ENCODE measurements at regions not wholly inside any gene's neighbourhood (a gene's known extent, or its start where the extent isn't known, plus 50 kb on each side); places are given as distances from the start of the nearest gene placed in this dataset.

DNA sequence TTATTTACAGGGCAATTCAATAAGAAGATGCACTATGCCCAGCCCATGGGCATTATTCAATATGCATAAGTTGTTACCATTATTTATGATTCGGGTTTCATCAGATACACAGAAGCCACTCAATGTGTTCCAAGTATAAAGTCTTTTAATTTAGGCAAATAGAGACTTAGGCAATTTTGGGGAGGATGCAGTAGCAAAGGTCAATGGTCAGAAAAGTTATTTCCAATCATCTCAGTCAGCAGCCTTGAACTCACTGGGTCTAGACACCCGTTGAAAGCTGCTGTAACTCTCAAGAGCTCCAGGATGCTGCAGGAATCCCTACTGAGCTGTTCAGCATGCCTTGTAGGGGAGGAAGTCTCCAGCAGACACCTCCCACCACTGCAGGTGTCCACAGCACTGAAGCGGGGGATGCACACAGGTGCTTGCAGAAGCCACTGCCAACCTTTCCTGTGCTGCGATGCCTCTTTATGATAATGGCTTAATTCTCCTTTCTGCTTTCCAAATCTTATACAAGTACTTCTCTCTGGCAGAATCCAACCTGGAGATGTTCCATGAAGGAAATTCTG lies 155.0 kb upstream of the SUCLG2 start:
- 62% methylated on average over 4 of the region's 4 CpGs for WGBS (ENCODE audit: missing lambda C conversion rate)
- TF ChIP-seq SMC3 (IDR thresholded peaks at IDR 0.05) (no peak), HOXA7 (CRISPR knock-in tag; IDR thresholded peaks at IDR 0.05) (no peak), PHF8 (IDR thresholded peaks at IDR 0.05; ENCODE audit: borderline replicate concordance, low read depth) (no peak), KDM5A (IDR thresholded peaks at IDR 0.05) (no peak), FOSL2 (IDR thresholded peaks at IDR 0.05) (no peak), FOSL2 (CRISPR knock-in tag; IDR thresholded peaks at IDR 0.05) (no peak), HDAC2 (IDR thresholded peaks at IDR 0.05) (no peak), HOXB13 (CRISPR knock-in tag; IDR thresholded peaks at IDR 0.05; ENCODE audit: low read depth) (no peak), FOXS1 (CRISPR knock-in tag; IDR thresholded peaks at IDR 0.05) (no peak)
- TF ChIP-seq, protein P1, sequence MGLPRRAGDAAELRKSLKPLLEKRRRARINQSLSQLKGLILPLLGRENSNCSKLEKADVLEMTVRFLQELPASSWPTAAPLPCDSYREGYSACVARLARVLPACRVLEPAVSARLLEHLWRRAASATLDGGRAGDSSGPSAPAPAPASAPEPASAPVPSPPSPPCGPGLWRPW (IDR thresholded peaks at IDR 0.05), result no peak
- TF ChIP-seq, protein P2, sequence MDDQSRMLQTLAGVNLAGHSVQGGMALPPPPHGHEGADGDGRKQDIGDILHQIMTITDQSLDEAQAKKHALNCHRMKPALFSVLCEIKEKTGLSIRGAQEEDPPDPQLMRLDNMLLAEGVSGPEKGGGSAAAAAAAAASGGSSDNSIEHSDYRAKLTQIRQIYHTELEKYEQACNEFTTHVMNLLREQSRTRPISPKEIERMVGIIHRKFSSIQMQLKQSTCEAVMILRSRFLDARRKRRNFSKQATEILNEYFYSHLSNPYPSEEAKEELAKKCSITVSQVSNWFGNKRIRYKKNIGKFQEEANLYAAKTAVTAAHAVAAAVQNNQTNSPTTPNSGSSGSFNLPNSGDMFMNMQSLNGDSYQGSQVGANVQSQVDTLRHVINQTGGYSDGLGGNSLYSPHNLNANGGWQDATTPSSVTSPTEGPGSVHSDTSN (IDR thresholded peaks at IDR 0.05), result no peak
- FAIRE-seq (no peak), ATAC-seq (no peak), DNase-seq (ENCODE audit: low read depth in 1 of 2, low spot score in 1 of 2) (no peak)
- Histone ChIP-seq H3K27ac (no peak overlapping the region), H3K4me3 (no peak overlapping the region), H3K4me2 (no peak overlapping the region), H3K4me1 (0 out of 3 replicates have a peak, but pooled peaks cover 3% of the 10 kb centered on the region), H3K9me3 (no peaks in the 10 kb centered on the region)
- ChIA-PET POLR2A (no interaction called here), CTCF (no interaction called here)

DNA sequence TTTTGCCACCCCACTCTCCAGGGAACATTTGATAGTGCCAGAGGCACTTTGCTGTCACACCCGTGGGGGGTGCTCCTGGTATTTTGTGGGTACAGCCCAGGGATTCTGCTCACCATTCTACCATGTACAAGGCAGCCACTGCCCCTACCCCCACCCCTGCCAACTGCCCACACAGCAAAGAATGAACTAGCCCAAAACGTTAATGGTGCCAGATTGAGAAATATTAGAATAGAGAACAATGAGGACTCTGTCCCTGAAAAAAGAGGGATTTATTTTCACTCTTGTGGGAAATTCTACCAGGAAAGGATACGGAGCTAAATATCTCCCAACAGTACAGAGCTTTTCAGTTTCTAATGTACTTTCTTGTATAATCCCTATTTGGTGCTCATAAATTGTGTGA lies 154.5 kb upstream of the SUCLG2 start:
- no peak overlapping the region for H3K4me3 ChIP-seq
- H3K4me1 ChIP-seq, result 0 out of 3 replicates have a peak, but pooled peaks cover 3% of the 10 kb centered on the region
- FAIRE-seq (no peak), DNase-seq (ENCODE audit: low read depth in 1 of 2, low spot score in 1 of 2) (no peak), ATAC-seq (no peak)
- H3K27ac ChIP-seq, result no peak overlapping the region
- WGBS (ENCODE audit: missing lambda C conversion rate), result 56% methylated on average over 2 of the region's 3 CpGs
- CTCF ChIA-PET, result no interaction called here
- POLR2A ChIA-PET, result no interaction called here
- TF ChIP-seq ZC3H11A (IDR thresholded peaks at IDR 0.05) (no peak), SREBF2 (IDR thresholded peaks at IDR 0.05) (no peak), RARB (CRISPR knock-in tag; IDR thresholded peaks at IDR 0.05) (no peak), ESRRA (IDR thresholded peaks at IDR 0.05; ENCODE audit: borderline replicate concordance, low read length) (no peak)
- TF ChIP-seq, protein P3, sequence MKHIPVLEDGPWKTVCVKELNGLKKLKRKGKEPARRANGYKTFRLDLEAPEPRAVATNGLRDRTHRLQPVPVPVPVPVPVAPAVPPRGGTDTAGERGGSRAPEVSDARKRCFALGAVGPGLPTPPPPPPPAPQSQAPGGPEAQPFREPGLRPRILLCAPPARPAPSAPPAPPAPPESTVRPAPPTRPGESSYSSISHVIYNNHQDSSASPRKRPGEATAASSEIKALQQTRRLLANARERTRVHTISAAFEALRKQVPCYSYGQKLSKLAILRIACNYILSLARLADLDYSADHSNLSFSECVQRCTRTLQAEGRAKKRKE (CRISPR knock-in tag; IDR thresholded peaks at IDR 0.05; ENCODE audit: low read depth), result no peak
- TF ChIP-seq, protein P4, sequence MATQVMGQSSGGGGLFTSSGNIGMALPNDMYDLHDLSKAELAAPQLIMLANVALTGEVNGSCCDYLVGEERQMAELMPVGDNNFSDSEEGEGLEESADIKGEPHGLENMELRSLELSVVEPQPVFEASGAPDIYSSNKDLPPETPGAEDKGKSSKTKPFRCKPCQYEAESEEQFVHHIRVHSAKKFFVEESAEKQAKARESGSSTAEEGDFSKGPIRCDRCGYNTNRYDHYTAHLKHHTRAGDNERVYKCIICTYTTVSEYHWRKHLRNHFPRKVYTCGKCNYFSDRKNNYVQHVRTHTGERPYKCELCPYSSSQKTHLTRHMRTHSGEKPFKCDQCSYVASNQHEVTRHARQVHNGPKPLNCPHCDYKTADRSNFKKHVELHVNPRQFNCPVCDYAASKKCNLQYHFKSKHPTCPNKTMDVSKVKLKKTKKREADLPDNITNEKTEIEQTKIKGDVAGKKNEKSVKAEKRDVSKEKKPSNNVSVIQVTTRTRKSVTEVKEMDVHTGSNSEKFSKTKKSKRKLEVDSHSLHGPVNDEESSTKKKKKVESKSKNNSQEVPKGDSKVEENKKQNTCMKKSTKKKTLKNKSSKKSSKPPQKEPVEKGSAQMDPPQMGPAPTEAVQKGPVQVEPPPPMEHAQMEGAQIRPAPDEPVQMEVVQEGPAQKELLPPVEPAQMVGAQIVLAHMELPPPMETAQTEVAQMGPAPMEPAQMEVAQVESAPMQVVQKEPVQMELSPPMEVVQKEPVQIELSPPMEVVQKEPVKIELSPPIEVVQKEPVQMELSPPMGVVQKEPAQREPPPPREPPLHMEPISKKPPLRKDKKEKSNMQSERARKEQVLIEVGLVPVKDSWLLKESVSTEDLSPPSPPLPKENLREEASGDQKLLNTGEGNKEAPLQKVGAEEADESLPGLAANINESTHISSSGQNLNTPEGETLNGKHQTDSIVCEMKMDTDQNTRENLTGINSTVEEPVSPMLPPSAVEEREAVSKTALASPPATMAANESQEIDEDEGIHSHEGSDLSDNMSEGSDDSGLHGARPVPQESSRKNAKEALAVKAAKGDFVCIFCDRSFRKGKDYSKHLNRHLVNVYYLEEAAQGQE (IDR thresholded peaks at IDR 0.05), result no peak
- TF ChIP-seq, protein P1 (IDR thresholded peaks at IDR 0.05), result no peak
- no peak overlapping the region for H3K4me2 ChIP-seq
- no peaks in the 10 kb centered on the region for H3K9me3 ChIP-seq

DNA sequence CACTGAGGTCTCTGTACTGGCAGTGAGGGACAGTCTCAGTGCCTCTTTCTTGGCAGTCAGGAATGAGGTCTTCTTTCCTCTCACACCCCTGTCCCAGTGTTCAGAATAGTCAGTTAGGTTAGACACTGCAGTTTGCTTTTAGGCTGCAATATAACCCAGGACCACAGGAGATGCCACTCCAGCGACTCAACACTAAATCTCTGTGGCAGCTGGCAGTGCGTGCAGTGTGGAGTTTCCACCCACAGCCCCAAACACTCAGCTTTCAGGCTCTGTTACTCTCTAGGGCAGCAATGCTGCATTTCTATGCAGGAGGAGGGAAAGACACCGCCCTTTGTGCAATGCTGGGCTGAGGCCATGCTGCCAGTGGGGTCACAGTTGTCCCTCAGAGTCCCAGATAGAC lies 150.2 kb upstream of the SUCLG2 start:
- Histone ChIP-seq H3K4me2 (no peak overlapping the region), H3K4me3 (no peak overlapping the region), H3K4me1 (no peaks in the 10 kb centered on the region), H3K27ac (no peak overlapping the region), H3K9me3 (peaks cover 5% of the 10 kb centered on the region; the same call in 1 of the 3 replicates)
- TF ChIP-seq CBX2 (IDR thresholded peaks at IDR 0.05; ENCODE audit: borderline replicate concordance, low read depth), result no peak
- TF ChIP-seq SMC3 (IDR thresholded peaks at IDR 0.05), result no peak
- no peak for TF ChIP-seq JUN (IDR thresholded peaks at IDR 0.05)
- TF ChIP-seq ZFP36 (IDR thresholded peaks at IDR 0.05; ENCODE audit: borderline replicate concordance, partially characterized antibody), result no peak
- TF ChIP-seq, protein P5, sequence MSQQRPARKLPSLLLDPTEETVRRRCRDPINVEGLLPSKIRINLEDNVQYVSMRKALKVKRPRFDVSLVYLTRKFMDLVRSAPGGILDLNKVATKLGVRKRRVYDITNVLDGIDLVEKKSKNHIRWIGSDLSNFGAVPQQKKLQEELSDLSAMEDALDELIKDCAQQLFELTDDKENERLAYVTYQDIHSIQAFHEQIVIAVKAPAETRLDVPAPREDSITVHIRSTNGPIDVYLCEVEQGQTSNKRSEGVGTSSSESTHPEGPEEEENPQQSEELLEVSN (IDR thresholded peaks at IDR 0.05; ENCODE audit: borderline replicate concordance, low read depth), result no peak
- DNase-seq (ENCODE audit: low read depth in 1 of 2, low spot score in 1 of 2) (no peak), ATAC-seq (no peak), FAIRE-seq (no peak)
- ChIA-PET CTCF (interaction anchor here (1.8 kb wide), 1 partner anchor 423 kb away, joined by 5 read pairs; no protein-coding TSS in a partner anchor), POLR2A (no interaction called here)
- 50% methylated on average over 2 of the region's 3 CpGs for WGBS (ENCODE audit: missing lambda C conversion rate)

All from A549 (cell line).